ENCODE measurements at regions not wholly inside any gene's neighbourhood (a gene's known extent, or its start where the extent isn't known, plus 50 kb on each side); places are given as distances from the start of the nearest gene placed in this dataset.

- no peak overlapping the region for H3K4me3 ChIP-seq
- no peaks in the 10 kb centered on the region for H3K9me3 ChIP-seq (ENCODE audit: low read depth, low read length)
- DNase-seq (ENCODE audit: low read depth, low spot score): no peak
- H3K36me3 ChIP-seq (ENCODE audit: insufficient read depth, low read length): no peaks in the 10 kb centered on the region
- TF ChIP-seq FOXP2 (optimal IDR thresholded peaks at IDR 0.05; ENCODE audit: control extremely low read depth, extremely low read length, insufficient read depth): no peak
- no peak for TF ChIP-seq POLR2AphosphoS5 (IDR thresholded peaks at IDR 0.05; ENCODE audit: borderline replicate concordance, low read depth, low read length)
- no peak for TF ChIP-seq EZH2 (IDR thresholded peaks at IDR 0.05)
- H3K27ac ChIP-seq: no peak overlapping the region
- no peak overlapping the region for H3K9ac ChIP-seq (ENCODE audit: insufficient read length)
Observed at GRCh38 chr20:19077370-19078220, 134.8 kb upstream of the SLC24A3 start.

- TF ChIP-seq EZH2 (IDR thresholded peaks at IDR 0.05) (no peak), FOXP2 (optimal IDR thresholded peaks at IDR 0.05; ENCODE audit: control extremely low read depth, extremely low read length, insufficient read depth) (no peak), POLR2AphosphoS5 (IDR thresholded peaks at IDR 0.05; ENCODE audit: borderline replicate concordance, low read depth, low read length) (no peak)
- Histone ChIP-seq H3K36me3 (ENCODE audit: insufficient read depth, low read length) (no peaks in the 10 kb centered on the region), H3K4me3 (no peak overlapping the region), H3K9ac (ENCODE audit: insufficient read length) (no peak overlapping the region), H3K9me3 (ENCODE audit: low read depth, low read length) (no peaks in the 10 kb centered on the region), H3K27ac (no peak overlapping the region)
- no peak for DNase-seq (ENCODE audit: low read depth, low spot score)
Observed at GRCh38 chr20:19078448-19079373, 133.7 kb upstream of the SLC24A3 start.

- H3K36me3 ChIP-seq (ENCODE audit: insufficient read depth, low read length): no peaks in the 10 kb centered on the region
- TF ChIP-seq FOXP2 (optimal IDR thresholded peaks at IDR 0.05; ENCODE audit: control extremely low read depth, extremely low read length, insufficient read depth) (no peak), EZH2 (IDR thresholded peaks at IDR 0.05) (no peak), POLR2AphosphoS5 (IDR thresholded peaks at IDR 0.05; ENCODE audit: borderline replicate concordance, low read depth, low read length) (no peak)
- H3K4me3 ChIP-seq: no peak overlapping the region
- DNase-seq (ENCODE audit: low read depth, low spot score): no peak
- no peaks in the 10 kb centered on the region for H3K9me3 ChIP-seq (ENCODE audit: low read depth, low read length)
- no peak overlapping the region for H3K9ac ChIP-seq (ENCODE audit: insufficient read length)
- H3K27ac ChIP-seq: no peak overlapping the region
Observed at GRCh38 chr20:19079536-19080299, 132.7 kb upstream of the SLC24A3 start.

- no peak for DNase-seq (ENCODE audit: low read depth, low spot score)
- H3K9ac ChIP-seq (ENCODE audit: insufficient read length): no peak overlapping the region
- no peak for TF ChIP-seq POLR2AphosphoS5 (IDR thresholded peaks at IDR 0.05; ENCODE audit: borderline replicate concordance, low read depth, low read length)
- TF ChIP-seq FOXP2 (optimal IDR thresholded peaks at IDR 0.05; ENCODE audit: control extremely low read depth, extremely low read length, insufficient read depth): no peak
- TF ChIP-seq EZH2 (IDR thresholded peaks at IDR 0.05): no peak
- H3K27ac ChIP-seq: no peak overlapping the region
- no peaks in the 10 kb centered on the region for H3K36me3 ChIP-seq (ENCODE audit: insufficient read depth, low read length)
- H3K4me3 ChIP-seq: no peak overlapping the region
- no peaks in the 10 kb centered on the region for H3K9me3 ChIP-seq (ENCODE audit: low read depth, low read length)
Observed at GRCh38 chr20:19081937-19082336, 130.5 kb upstream of the SLC24A3 start.

- no peaks in the 10 kb centered on the region for H3K9me3 ChIP-seq (ENCODE audit: low read depth, low read length)
- no peaks in the 10 kb centered on the region for H3K36me3 ChIP-seq (ENCODE audit: insufficient read depth, low read length)
- H3K9ac ChIP-seq (ENCODE audit: insufficient read length): no peak overlapping the region
- H3K27ac ChIP-seq: no peak overlapping the region
- no peak overlapping the region for H3K4me3 ChIP-seq
- TF ChIP-seq EZH2 (IDR thresholded peaks at IDR 0.05) (no peak), POLR2AphosphoS5 (IDR thresholded peaks at IDR 0.05; ENCODE audit: borderline replicate concordance, low read depth, low read length) (no peak), FOXP2 (optimal IDR thresholded peaks at IDR 0.05; ENCODE audit: control extremely low read depth, extremely low read length, insufficient read depth) (no peak)
- no peak for DNase-seq (ENCODE audit: low read depth, low spot score)
Observed at GRCh38 chr20:19083136-19083621, 129.3 kb upstream of the SLC24A3 start.

- Histone ChIP-seq H3K9ac (ENCODE audit: insufficient read length) (no peak overlapping the region), H3K27ac (no peak overlapping the region), H3K36me3 (ENCODE audit: insufficient read depth, low read length) (no peaks in the 10 kb centered on the region), H3K9me3 (ENCODE audit: low read depth, low read length) (no peaks in the 10 kb centered on the region), H3K4me3 (no peak overlapping the region)
- TF ChIP-seq EZH2 (IDR thresholded peaks at IDR 0.05): no peak
- no peak for DNase-seq (ENCODE audit: low read depth, low spot score)
Observed at GRCh38 chr20:19090332-19090731, 122.1 kb upstream of the SLC24A3 start.

GRCh38 chr20:19094959-19095541 lies 117.4 kb upstream of the SLC24A3 start:
- no peak overlapping the region for H3K4me3 ChIP-seq
- H3K9me3 ChIP-seq (ENCODE audit: low read depth, low read length): no peaks in the 10 kb centered on the region
- no peak overlapping the region for H3K27ac ChIP-seq
- H3K36me3 ChIP-seq (ENCODE audit: insufficient read depth, low read length): no peaks in the 10 kb centered on the region
- no peak for TF ChIP-seq FOXP2 (optimal IDR thresholded peaks at IDR 0.05; ENCODE audit: control extremely low read depth, extremely low read length, insufficient read depth)
- TF ChIP-seq EZH2 (IDR thresholded peaks at IDR 0.05): no peak
- TF ChIP-seq POLR2AphosphoS5 (IDR thresholded peaks at IDR 0.05; ENCODE audit: borderline replicate concordance, low read depth, low read length): no peak
- H3K9ac ChIP-seq (ENCODE audit: insufficient read length): no peak overlapping the region
- no peak for DNase-seq (ENCODE audit: low read depth, low spot score)
